Activated T-cell treated with anti-CD3 and anti-CD28 coated beads for 4 hours (primary cell): ENCODE measurements at regions not wholly inside any gene's neighbourhood (a gene's known extent, or its start where the extent isn't known, plus 50 kb on each side); places are given as distances from the start of the nearest gene placed in this dataset.
"Not testable (repeated sequence)": the region's sequence is repeated elsewhere in the genome, so short reads cannot be mapped to it uniquely, and the experiment has no call there.

ENCODE experiments used
- DNase-seq: peaks from one replicate; pipeline ENCODE4 v3.0.0-alpha.2; 2020

DNA sequence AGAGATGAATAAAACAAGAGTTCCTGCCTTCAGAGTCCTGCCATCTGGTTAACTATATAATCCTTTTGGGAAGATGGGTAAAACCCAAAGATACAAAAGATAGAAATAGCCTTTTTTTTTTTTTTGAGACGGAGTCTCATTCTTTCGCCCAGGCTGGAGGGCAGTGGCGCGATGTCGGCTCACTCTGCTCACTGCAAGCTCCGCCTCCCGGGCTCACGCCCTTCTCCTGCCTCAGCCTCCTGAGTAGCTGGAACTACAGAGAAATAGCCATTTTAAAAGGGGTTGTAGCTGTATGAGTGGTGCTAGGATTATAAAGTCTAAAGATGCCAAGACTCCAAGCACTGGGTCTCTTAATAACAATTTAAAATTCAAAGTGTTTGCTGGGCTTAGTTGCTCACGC, 97.2 kb downstream of the KDR start:
- DNase-seq, result no peak

DNA sequence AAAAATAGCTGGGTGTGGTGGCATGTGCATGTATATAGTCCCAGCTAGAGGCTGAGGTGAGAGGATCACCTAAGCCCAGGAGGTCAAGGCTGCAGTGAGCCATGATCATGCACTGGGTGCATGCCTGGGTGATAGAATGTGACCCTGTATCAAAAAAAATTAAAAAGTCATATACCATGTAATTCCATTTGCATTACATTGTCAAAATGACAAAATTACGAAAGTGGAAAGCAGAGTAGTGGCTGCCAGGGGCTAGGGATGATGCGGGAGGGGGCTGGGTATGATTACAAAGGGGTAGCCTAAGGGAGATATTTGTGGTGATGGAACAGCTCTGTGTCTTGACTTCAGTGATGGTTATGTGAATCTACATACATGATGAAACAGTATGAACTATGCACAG, 97.8 kb downstream of the KDR start:
- DNase-seq, result no peak

DNA sequence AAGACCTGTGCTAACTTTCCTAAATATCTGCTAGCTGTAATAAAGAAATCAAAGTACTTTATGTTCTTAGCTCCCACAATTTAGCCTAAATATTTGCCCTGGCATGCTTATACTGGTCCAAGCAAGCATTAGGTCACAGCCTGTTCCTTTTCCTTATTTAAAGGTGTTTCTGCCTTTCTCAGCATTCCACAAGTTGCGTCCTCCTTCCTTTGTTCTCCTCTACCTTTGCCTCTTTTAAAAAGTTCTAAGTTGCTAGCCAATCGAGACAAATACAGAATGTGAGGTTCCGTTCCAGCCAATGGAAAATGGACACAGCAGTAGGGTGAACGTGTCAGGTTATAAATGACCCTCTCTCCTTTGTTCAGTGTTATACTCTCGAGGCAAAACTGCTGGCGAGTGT, 99.9 kb downstream of the KDR start:
- not testable (repeated sequence) for DNase-seq

DNA sequence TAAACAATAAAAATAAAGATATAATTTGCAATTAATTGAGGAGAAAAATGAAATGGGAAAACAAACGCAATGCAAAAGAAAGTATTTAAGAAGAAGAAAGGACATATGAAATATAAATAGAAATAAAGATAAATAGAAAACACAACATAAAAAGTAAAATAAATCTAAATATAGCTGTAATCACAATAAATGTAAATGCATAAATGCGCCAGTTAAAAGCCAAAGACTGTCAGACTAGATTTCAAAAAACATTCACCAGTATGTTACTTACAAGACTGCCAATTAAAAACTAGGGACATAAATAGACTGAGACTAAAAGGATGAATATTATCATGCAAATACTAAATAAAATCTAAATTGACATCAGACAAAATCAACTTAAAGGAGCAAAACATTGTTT, 102.4 kb downstream of the KDR start:
- DNase-seq, result no peak

DNA sequence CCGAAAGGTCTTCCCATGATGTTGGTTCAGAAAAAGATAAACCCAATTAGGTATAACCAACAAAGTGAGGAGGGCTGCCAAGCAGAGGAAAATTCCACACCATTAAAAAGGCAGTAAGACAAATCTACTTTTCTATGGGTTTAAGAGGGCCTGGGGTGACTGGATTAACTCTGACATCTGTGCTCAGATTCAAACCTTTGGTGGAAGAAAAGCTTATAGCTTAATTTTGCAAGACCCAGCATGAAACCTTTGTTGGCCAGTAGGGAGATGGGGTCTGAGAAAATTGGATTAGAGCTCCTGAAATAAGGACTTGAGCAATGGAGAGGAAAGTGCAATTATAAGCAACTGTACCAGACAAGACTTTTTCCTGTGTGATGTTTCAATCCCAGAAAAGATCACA, 104.2 kb downstream of the KDR start:
- DNase-seq, result no peak

DNA sequence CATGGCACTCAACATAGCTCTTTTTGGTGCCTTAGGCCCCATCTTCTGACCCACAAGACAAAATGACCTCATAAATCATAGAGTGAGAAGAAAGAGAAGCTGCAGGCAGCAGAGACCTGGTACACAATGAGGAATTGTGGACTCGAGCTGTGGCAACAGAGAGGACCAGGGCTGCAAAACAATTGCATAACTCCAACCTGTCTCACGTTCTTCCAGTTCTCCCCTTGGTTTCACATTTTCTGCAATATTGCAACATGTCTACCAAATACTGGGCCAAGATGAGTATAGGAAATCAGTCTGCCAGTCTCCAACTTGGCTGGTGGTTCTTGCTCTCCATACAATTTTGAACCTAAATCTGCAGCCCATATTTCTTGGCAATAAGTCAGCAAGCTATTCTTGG, 105.3 kb downstream of the KDR start:
- no peak for DNase-seq

DNA sequence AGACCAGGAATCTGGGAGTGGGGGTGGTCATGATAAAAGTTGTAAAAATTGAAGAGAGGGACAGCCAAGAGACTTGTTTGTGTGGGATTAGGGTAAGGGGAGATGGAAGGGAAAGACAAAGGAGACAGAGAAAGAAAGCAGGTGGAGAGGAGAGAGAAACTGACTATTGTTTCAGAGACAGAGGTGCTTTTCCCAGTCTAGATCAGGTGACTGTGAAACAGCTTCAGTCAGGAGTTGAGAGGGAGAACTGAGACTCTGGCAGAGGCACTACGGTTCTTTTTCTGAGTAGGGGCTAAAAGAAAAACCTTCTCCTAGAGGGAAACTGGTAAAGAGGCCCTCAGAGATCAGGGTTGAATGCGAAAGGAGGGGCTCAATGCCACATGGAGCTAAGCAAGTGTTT, 106.4 kb downstream of the KDR start:
- DNase-seq, result no peak

DNA sequence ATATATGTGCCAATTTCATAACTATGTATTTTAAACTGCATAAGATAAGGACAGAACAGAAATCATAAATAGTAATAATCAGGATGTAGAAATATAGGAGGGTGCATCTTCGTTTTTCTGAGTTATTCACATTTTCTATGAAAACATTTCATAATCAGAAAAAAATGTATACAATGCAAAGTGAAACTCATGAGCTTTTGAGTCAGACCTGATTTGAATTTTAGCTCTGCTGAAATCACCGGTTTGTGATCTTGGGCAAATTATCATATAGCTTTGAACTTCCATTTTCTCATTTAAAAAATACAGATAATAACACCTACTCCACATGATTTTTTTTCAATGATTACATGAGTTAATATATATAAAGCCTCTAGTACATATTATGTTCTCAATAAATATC, 106.9 kb downstream of the KDR start:
- DNase-seq, result no peak

DNA sequence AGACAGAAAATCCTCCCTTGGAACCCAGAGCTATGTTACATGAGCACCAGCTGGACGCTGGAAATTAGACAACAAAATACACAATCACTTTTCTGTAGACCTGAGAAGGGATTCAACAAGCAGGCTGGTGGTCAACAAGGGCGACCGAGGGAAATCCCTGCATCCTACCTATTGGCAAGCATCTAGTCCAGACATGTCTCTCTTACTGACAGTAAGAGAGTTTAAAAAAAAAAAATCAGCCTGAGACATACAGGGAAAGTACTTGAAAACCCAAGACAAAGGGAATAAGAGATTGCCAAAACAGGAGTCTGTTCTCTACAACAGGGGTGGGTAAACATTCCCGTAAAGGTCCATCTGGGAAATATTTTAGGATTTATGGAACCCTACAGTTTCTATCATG, 108.0 kb downstream of the KDR start:
- DNase-seq, result no peak

DNA sequence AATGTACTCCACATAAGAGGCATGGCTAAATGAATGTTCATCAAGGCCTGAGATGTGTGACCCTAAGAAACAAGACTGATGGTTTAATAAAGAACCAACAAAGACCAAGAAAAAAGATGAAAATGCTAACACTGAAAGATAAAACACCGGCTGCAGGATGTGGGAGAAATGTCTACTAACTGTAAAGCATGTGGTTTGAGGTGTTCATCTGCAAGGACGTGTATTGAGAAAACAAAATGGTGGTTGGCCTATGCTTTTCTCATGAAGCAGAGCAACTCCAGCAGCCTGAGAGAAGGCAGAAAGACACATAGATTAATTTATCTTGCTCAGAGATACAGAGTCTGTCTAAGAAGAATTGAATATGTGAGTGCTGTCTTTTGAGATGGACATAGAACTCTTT, 109.3 kb downstream of the KDR start:
- DNase-seq, result no peak

DNA sequence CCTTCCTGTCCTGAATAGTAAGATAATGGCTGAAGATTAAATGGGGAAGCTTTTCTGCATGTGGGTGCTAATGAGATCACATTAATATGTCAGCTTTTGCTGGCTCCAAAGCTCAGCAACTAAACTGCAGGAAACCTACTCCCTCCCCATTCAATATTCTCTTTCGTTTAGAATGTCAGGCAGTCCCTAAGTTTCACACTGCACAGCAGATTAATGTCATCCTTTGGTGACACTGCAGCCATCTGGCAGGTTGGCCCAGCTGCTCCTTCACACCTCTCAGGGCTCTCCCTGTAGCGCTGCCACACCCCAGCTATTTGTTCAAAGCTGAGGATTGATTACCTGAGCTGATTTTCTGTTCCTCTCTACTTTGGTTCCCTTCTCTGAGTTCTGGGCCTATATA, 110.5 kb downstream of the KDR start:
- no peak for DNase-seq

DNA sequence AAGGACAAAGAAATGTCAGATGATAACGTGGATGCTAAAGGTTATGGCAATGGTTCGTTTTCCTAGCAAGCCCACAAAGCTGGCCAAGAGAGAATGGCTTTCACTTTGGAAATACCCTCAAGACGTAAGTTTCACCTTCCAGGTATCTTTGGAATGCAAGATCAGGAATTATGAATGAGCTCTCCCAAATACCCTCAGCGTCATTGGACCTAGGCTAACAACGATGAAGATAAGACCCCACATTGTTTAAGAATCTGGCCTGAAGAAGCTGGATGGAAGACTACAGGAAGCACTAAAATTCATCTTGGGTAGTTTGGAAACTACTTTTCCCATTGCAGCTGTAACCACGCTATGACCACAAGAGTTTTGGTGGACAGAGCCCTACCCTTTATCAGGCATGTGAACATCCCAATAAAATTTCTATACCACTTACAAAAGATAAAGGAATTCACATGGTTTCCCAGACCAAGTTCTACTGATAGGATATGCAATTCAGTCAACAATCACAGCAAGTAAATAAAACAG, 111.9 kb downstream of the KDR start:
- DNase-seq, result no peak

DNA sequence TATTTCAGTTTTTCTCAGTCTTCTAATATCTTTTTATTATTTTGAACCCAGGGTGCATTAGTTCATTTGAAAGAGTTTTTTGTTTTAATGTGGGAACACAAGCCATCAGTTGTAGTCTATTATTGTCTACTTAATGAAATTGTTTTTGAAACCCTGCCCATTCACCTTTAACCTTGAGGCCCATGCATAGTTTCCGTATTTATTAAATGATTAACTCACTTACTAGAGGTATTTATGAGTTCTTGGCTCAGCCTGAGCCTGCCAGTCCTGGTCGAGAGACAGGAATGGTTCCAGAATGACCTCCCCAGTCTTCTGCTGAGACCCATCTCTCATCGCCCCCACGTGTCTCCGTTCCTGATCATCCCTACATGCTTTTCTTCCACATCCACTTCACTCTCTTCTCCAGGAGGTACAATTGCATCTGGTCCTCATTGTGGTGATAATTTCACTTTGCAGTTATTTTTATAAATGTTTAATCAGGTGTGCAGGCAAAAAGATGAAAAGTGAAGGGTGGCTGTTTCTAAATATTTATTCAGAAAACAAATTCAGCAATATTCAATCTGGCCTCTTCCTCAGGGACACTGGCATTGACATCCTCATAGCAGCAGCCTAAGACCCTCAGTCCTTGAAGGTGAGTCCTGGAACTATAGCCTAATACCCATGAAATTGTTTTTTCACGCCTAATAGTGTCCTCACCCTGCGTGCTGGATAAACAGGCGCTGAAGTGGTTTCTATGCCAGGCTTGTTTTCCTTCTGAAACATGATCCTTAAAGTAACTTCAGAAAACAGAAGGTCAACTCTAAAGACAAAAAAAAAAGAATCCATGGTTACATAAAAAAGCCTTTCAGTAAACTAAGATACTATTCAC, 112.8 kb downstream of the KDR start:
- DNase-seq, result no peak

DNA sequence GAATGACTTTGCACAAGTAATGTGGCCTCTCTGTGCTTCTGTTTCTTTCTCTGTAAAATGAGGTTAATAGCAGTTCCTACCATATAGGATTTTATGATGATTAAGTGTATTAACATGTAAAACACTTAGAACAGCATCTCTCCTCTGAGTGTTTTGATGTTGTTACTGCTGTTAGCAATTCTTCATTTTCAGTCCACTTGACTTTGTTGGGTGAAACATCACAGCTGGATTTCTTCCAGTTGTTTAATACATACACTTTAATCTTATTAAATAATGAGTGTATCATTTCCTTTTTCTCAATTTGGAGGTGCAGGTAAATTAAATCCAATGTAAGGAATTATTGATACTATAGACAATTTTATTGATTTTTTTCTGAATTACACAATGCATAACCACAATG, 113.6 kb downstream of the KDR start:
- no peak for DNase-seq

DNA sequence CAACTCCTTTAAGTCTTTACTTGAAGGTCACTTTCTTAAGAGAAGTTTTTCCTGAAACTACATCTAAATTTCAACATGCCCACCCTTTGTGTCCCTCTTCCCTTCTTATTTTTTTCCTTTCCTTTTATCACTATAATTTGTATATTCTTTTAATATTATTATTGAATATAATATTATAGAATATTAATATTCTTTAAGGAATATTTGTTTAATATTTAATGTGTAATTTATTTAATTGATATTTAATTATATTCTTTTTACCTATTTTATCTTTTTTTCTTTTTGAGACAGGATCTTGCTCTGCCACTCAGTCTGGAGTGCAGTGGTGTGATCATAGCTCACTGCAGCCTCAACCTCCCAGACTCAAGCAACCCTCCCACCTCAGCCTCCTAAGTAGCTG, 114.8 kb downstream of the KDR start:
- no peak for DNase-seq

DNA sequence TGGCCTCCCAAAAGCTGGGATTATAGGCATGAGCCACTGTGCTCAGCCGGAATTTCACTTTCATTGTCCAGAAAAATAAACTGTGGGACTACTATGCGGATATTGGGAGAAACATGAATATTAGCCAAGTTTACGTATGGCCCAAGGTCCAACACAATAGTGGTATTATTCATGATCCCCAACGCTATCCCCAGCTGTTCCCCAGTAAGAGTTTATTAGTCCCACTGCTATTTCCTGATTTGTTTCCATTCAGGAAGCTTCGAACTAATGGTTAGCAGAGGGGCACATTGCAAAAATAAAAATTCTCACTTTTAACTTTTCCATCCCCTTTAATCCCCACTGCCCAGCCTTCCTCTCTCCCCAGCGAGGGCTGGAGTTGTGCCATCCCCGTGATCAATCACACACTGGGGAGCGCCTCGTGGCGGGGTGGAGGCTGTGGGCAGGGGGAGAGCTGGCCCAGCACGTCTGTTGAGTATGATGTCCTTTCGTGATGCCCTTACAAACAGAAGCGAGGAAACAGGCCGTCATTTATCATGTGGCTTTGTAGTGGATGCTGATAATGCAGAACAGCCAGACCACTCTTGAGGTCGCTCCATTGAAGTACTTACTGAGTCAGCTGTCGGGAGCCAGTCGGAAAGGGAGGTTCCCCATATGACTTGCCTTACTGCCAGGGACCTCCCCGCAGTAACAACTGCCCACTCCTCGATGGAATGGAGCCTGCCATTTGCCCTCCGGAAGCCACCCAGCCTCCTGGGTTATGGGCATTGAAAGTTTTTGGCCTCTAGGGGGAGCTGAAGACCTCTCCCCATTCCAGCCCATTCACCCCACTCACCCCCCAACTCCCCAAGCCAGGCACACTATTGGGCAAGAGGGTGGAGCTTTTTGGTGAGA, 117.0 kb downstream of the KDR start:
- DNase-seq, result no peak

DNA sequence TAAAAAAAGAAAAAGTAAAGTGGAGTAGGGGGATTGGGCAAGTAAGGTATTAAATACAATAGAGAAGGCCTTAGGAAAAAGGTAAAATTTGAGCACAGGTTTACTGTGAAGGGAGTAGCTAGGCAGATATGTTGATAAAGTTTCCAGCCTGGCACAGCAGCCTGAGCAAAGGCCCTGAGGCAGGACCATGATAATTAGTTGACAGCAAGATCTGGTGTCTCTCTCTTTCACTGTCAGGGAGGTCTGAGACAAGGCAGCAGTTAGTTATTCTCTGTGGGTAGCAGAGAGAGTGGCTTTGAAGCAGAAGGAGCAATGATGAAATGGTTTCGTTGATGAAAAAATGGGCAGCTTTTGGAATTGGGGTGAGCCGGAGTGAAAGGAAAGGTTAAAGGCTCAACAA, 119.5 kb downstream of the KDR start:
- no peak for DNase-seq

DNA sequence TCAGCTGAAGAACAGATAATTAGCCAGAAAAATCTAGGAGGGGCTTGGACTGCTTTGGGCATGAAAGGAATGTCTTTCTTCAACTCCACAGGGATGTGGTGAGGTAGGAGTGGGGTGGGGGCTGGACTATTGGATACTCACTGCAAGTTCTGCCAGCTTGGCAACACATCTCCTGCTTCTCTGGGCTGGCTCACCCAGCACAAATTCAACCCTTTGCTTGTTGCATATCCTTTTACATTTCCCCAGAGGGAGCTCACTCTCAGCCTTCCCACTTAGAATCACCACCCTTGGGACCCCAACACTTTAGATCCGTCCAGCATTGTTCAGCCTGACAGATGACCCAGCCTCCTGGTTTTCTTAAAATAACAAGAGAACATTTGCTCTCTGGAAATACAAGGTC, 120.6 kb downstream of the KDR start:
- DNase-seq, result no peak

DNA sequence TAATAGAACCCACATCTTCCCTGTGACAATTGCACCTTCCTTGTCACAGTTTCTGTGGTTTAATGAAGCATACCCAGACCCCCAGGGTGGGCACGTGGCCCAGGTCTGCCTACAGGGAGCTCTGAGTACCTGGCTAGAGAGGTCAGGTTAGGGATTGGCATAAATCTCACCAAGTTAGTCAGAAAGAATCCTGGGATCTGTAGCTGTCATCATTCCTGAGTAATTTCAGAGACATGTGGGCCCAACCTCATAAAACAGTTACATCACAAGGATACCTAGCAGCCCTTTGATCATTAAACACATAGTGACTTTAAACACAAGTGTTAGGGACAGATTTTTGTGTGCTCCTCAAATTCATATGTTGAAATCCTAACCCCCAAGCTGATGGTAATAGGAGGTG, 123.0 kb downstream of the KDR start:
- DNase-seq, result no peak

DNA sequence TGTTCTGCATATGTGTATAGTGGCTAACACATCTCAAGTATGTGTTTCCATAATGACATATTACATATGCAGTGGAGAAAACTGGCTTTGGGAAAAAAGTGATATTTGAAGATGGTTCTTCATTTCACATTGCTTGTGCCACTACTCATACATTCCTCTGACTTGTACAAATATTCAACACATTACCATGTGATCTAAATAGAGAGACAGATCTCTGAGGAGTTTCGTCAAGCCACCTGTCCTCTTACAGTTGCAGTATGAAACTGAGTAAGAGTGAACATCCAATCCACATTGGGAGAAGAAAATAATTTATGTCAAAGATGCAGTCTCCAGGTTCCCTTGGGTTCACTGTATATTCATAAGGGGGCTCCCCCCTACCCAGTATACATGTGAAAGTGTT, 123.9 kb downstream of the KDR start:
- DNase-seq, result no peak

DNA sequence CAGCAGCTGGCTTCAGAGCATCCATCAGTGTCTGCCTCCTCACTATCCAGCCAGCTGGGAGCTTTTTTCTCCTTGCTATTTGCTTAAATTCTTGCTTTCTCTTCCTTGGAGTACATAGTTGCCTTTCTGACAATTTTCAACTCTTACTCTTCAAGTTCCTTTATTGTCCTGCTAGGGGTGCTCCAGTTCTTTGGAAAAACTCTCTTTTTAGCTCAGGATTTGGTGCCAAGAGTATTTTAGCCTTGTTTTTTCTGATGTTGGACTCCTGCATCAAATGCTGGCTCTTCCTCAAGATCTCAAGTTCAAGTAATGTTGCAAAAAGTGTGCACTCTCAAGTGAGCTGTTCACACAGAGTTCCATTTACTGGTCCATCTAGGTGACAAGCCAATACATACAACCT, 126.4 kb downstream of the KDR start:
- no peak for DNase-seq

DNA sequence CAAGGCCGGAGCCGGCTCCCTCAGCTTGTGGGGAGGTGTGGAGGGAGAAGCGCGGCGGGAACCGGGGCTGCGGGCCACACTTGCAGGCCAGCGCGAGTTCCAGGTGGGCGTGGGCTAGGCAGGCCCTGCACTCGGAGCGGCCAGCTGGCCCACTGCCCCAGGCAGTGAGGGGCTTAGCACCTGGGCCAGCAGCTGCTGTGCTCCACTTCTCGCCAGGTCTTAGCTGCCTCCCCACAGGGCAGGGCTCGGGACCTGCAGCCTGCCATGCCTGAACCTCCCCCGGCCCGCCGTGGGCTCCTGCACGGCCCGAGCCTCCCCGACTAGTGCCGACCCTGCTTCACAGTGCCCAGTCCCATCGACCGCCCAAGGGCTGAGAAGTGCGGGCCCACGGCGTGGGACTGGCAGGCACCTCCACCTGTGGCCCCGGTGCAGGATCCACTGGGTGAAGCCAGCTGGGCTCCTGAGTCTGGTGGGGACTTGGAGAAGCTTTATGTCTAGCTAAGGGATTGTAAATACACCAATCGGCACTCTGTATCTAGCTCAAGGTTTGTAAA, 131.8 kb downstream of the KDR start:
- DNase-seq, result not testable (repeated sequence)

DNA sequence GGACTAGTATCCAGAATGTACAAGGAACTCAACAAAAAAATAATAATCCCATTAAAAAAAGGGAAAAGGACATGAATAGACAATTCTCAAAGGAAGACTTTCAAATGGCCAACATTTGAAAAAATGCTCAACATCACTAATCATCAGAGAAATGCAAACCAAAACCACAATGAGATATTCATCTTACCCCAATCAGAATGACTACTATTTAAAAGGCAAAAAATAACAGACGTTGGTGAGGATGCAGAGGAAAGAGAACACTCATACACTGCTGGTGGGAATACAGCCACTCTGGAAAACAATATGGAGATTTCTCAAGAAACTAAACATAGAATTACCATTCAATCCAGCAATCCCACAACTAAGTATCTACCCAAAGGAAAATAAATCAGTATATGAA, 133.1 kb downstream of the KDR start:
- DNase-seq, result no peak

DNA sequence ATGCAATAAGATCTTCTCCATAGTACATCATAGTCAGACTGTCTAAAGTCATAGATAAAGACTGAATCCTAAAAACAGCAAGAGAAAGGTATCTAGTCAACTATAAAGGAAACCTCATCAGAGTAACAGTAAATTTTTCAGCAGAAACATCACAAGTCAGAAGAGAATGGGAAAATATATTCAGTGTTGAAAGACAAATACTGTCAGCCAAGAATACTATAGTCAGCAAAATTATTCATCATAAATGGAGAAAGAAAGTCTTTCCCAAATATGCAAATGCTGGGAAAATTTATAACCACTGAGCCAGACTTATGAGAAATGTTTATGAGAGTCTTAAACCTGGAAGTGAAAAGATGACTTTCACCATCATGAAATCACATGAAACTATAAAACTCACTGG, 136.7 kb downstream of the KDR start:
- DNase-seq, result no peak
